K562 (cell line): ENCODE measurements at regions not wholly inside any gene's neighbourhood (a gene's known extent, or its start where the extent isn't known, plus 50 kb on each side); places are given as distances from the start of the nearest gene placed in this dataset.

Experiments
- ARNT ChIP-seq, 2 experiments: fragments of 450-650 bp; IDR thresholded peaks; 2 replicates each; pipeline ENCODE4 v1.6.1; 2016; ENCODE audit warnings: mild to moderate bottlenecking in 1 of 2
- HDAC3 ChIP-seq: fragments of 450-650 bp; IDR thresholded peaks from 2 replicates; pipeline ENCODE4 v1.6.1; 2018; ENCODE audit warnings: borderline replicate concordance, mild to moderate bottlenecking, moderate library complexity; ENCODE audit not compliant: partially characterized antibody
- KLF10 ChIP-seq: fragments of 250-450 bp; sonication (Bioruptor Pico); IDR thresholded peaks from 2 replicates; pipeline ENCODE4 v1.6.1; 2021; ENCODE audit warnings: matching md5 sums
- PHF20 ChIP-seq: fragments of 450-650 bp; IDR thresholded peaks from 2 replicates; pipeline ENCODE4 v1.6.1; 2018; ENCODE audit not compliant: partially characterized antibody
- RFX7 ChIP-seq: fragments of 250-450 bp; sonication (Bioruptor Pico); IDR thresholded peaks from 2 replicates; pipeline ENCODE4 v1.5.1; 2021; ENCODE audit warnings: mild to moderate bottlenecking
- SP2 ChIP-seq: IDR thresholded peaks from 2 replicates; pipeline ENCODE4 v1.6.1; 2011; ENCODE audit warnings: mild to moderate bottlenecking, low read depth, low read length, moderate library complexity; ENCODE audit not compliant: poor library complexity, severe bottlenecking; ENCODE audit errors: extremely low read depth
- TCF3 ChIP-seq: sonication (generic); formaldehyde crosslinking; IDR thresholded peaks from 2 replicates; pipeline ENCODE4 v1.4.0; 2020; ENCODE audit warnings: mild to moderate bottlenecking, missing genetic modification reagents
- ZNF165 ChIP-seq: fragments of 250-450 bp; sonication (Bioruptor Pico); IDR thresholded peaks from 2 replicates; pipeline ENCODE4 v1.4.0; 2020; ENCODE audit warnings: borderline replicate concordance
- ZNF583 ChIP-seq: fragments of 250-450 bp; sonication (Bioruptor Pico); IDR thresholded peaks from 2 replicates; pipeline ENCODE4 v1.4.0; 2020
- ZNF586 ChIP-seq: fragments of 450-650 bp; formaldehyde crosslinking; conservative IDR thresholded peaks from 2 replicates; pipeline ENCODE4 v1.4.0; 2020; ENCODE audit warnings: mild to moderate bottlenecking, moderate library complexity
- TF ChIP-seq, protein P1 (sequence below): IDR thresholded peaks from 2 replicates; pipeline ENCODE4 v1.6.1; 2012; ENCODE audit warnings: low read depth, low read length, improper control_type of control experiment, borderline replicate concordance
- TF ChIP-seq, protein P2 (sequence below): fragments of 250-450 bp; sonication (Bioruptor Pico); IDR thresholded peaks from 2 replicates; pipeline ENCODE4 v1.4.0; 2020; ENCODE audit warnings: mild to moderate bottlenecking, moderate library complexity

DNA sequence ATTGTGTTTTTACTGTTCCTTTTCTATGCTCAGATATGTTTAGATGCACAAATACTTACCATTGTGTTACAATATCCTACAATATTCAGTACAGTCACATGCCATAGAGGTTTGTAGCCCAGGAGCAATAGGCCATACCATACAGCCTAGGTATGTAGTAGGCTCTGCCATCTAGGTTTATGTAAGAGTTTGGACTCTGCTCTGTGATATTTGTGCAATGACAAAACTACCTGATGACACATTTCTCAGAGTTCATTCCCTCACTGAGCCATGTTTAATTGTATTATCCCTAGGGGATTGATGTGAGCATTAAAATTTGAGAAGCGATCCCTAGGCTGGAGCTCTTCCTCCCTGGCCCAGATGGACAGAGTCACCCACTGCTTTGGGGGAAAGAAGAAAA, 270.0 kb upstream of the PROK2 start (continued):
- TF ChIP-seq ZNF583 (no peak), RFX7 (CRISPR knock-in tag) (no peak), PHF20 (no peak), KLF10 (CRISPR knock-in tag) (no peak), ZNF586 (CRISPR knock-in tag) (no peak), TCF3 (CRISPR knock-in tag) (no peak), ZNF165 (CRISPR knock-in tag) (no peak), SP2 (no peak), ARNT (IDR thresholded peaks at IDR 0.05) (no peak), HDAC3 (no peak)
- TF ChIP-seq, protein P1, sequence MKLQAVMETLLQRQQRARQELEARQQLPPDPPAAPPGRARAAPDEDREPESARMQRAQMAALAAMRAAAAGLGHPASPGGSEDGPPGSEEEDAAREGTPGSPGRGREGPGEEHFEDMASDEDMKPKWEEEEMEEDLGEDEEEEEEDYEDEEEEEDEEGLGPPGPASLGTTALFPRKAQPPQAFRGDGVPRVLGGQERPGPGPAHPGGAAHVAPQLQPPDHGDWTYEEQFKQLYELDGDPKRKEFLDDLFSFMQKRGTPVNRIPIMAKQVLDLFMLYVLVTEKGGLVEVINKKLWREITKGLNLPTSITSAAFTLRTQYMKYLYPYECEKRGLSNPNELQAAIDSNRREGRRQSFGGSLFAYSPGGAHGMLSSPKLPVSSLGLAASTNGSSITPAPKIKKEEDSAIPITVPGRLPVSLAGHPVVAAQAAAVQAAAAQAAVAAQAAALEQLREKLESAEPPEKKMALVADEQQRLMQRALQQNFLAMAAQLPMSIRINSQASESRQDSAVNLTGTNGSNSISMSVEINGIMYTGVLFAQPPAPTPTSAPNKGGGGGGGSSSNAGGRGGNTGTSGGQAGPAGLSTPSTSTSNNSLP, result no peak
- TF ChIP-seq, protein P2, sequence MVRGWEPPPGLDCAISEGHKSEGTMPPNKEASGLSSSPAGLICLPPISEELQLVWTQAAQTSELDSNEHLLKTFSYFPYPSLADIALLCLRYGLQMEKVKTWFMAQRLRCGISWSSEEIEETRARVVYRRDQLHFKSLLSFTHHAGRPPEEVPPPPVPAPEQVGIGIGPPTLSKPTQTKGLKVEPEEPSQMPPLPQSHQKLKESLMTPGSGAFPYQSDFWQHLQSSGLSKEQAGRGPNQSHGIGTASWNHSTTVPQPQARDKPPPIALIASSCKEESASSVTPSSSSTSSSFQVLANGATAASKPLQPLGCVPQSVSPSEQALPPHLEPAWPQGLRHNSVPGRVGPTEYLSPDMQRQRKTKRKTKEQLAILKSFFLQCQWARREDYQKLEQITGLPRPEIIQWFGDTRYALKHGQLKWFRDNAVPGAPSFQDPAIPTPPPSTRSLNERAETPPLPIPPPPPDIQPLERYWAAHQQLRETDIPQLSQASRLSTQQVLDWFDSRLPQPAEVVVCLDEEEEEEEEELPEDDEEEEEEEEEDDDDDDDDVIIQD (CRISPR knock-in tag), result no peak
